ENCODE measurements at regions not wholly inside any gene's neighbourhood (a gene's known extent, or its start where the extent isn't known, plus 50 kb on each side); places are given as distances from the start of the nearest gene placed in this dataset.

GRCh38 chr6:138550346-138550767, 51.1 kb upstream of the NHSL1 start:
- DNase-seq, result no peak

GRCh38 chr6:138554146-138554545, 54.9 kb upstream of the NHSL1 start:
- DNase-seq, result no peak

GRCh38 chr6:138555421-138555988, 56.2 kb upstream of the NHSL1 start:
- DNase-seq, result no peak

- no peak for DNase-seq
Measured at GRCh38 chr6:138557147-138557546, 57.9 kb upstream of the NHSL1 start.

DNA sequence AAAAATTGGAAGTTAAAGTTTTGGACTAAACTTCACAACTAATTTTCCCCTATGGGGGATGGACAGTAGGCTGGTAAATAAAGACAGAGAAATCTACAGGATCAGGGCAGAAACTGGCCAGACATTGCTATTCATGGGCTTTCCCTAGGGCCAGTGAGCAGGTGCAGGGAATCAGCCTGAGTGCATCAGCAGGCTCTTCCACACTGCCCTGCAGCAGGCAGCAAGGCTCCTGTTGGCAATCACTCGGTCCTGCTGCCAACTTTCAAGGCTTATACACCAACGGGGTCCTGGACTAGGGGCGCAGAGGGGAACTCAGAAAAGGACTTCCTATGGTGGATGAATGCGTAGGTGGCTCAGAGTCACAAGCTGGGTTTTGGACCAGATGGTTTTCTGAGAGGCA, 59.8 kb upstream of the NHSL1 start:
- no peak for DNase-seq

DNA sequence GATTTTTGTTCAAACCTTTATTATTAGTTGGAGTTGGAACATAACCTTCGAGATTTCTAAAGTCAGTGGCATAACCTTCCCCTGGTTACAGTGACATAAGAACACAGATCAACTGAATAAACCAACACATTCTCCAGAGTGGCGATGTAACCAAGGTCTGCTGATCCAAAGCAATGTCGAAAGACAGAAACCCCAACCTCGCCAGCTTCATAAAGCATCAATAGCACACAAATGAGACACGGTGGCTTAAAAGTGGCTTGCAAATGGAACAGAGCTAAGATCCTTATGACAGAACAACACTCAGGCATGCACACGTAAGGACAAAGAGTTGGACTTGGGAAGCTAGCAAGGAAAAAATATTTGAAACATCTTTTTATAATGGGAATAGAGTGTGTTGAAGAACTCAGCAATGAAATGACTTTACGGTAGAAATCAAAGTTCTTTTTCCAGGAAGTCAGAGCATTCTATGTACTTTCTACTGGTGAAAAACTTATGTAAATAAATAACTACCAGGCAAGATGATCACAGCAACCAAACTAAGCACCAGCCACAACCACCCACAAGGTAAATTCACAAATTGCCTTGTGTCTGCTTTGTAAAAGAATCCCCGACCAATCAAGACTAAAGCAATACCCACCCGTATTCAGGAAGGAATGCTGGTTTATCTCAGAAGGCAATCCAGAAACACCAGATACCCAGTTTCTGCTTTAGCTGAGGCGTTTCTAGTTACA, 61.0 kb upstream of the NHSL1 start:
- DNase-seq, result no peak

GRCh38 chr6:138562691-138563090, 63.4 kb upstream of the NHSL1 start:
- DNase-seq, result no peak

GRCh38 chr6:138563231-138563630, 63.9 kb upstream of the NHSL1 start:
- DNase-seq, result no peak

- DNase-seq, result no peak
Measured at GRCh38 chr6:138563650-138564049, 64.4 kb upstream of the NHSL1 start.

DNA sequence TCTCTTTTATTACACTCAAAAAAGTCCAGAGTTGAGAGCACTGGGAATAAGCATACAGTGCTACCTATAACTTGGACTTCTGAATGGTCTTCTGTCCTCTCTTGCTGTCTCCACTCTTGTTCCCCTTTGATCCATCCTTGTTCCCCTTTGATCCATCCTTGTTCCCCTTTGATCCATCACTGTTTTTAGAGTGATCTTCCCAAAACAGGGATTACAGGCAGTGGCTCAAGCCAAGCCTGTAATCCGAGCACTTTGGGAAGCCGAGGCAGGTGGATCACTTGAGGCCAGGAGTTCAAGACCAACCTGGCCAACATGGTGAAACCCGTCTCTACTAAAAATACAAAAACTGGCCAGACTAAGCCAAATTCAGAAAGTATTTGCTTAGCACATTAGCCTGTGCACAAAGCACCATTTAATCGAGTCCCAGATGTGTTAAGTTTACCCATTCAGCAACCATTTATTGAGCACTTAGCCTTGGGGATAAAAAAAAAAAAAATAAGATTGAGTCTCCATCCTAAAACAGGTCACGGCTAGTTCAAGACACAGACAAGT, 65.0 kb upstream of the NHSL1 start:
- DNase-seq, result no peak

GRCh38 chr6:138567052-138567451, 67.8 kb upstream of the NHSL1 start:
- DNase-seq, result no peak

DNA sequence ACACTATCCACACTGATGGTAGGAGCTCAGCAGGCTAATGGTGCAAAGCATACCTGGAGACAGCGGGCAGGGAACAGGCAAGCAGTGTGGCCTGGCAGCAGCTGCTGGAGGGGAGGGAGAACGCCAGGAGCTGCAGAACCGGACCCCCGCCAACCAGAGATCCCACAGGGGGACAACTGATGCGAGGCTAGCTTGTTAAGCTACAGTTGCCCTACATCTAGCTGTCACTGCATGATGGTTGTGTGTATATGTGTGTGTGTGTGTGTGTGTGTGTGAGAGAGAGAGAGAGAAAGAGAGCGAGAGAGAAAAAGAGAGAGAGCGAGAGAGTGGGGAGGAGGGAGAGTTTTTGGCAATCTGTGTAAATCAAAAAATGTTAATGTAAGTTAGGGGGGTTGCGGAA, 69.7 kb upstream of the NHSL1 start:
- no peak for DNase-seq

DNA sequence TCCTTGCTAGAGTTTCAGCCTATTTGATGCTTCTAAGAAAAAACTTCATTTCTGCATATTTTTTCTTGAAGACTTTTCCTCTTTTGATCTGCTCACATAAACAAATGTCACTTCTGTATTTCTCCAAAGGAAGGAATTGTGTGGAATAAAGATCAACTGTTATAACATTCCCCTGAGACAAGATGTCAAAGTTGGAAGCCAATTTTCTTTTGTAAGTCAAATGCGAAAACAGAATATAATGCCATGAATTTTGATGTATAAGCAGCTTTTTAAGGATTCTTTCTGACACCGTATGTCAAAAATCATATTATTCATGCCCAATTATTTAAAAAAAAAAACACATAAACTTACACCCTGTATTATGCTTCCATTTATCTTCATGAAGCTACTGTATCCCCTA, 70.3 kb upstream of the NHSL1 start:
- no peak for DNase-seq

DNA sequence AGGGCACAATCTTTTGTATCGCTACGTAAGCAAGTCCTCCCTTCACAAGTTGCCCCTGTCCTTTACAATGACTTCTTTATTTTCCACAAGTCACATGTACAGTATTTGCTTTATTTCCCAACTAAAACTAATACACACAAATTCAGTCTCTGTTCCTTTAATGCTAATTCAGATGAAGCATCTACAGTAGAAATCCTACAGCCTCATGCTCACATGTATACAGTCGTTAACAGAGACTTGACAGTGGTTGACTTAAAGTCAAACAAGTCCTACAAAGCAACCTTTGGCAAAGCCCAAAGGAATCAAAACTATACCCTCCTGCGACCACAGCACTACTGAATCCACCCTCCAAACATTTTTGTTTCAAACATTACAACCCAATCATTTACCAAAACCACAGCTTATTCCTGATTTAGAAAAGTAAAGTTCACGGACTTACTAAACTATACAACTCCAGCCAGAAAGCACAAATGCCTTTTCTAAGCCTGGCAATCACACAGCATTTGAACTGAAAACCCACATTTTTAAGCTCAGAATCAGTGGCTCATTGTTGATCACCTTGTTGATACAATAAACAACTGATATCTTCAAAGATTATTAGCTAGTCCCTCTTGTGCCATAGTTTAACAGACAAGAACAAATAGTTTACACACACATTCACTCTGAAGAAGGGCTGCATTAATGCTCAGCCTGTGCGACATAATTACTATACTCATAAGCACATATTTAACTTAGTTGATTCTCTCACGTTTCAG, 70.9 kb upstream of the NHSL1 start:
- no peak for DNase-seq

DNA sequence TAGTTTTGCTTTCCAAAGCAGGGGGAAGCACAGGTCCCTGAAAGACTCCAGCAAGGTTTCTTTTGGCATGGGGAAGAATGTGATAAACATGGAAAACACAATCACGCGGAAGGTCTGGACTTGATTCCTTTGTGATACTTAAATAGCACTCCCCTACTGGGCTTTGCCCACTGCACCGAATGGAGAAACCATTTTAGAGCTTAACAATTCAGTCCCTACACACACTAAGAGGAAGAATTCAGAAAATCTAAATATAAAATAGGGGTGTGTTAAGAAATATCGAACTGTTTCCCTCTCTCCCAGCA, 71.4 kb upstream of the NHSL1 start:
- DNase-seq, result no peak

DNA sequence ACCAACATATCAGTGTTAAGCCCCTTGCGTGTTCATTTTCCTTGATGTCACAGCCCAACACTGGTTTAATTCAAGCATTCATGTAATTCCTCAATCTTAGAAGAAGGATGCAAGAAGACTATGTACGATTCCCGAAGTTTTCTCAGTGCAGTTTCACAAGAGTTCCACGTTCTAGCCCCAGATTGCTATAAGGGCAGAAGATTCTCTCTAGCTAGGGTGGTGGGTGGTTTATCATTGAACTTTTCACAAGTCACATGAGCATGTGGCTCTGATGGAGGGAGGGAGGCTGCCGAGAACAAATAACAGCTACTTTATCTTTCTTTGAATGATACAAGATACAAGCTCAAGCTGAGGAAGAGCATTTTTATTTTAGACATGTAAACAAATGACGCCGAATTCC, 71.9 kb upstream of the NHSL1 start:
- no peak for DNase-seq

DNA sequence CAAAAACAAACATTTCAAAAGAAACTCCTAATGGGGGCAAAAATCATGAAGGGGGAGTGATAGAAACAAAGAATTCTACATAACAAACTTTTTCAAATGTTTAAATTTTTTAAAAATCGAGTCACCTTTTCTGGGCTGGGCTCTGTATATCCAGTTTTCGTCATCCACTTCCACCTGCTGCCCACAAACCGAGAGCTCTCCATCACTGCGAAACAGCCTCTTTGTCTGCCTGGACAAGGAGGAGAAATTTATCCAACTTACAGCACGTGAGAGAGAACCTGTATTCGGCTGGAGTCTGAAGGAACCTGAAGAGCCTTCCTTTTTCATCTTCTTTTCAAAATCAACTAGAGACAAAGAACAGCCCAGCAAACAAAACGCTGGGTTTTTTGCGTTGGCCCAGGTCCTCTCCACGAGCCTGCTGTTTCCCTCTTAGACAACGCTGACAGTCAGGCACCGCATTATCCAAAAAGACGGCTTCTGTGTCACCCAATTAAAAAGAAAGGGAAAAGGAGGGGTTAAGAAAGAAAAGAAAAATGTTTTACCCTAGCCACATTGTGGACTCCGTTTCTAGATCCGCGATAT, 72.4 kb upstream of the NHSL1 start:
- DNase-seq, result no peak

GRCh38 chr6:138572167-138572875, 73.0 kb upstream of the NHSL1 start:
- DNase-seq, result peak; percentile 76

DNA sequence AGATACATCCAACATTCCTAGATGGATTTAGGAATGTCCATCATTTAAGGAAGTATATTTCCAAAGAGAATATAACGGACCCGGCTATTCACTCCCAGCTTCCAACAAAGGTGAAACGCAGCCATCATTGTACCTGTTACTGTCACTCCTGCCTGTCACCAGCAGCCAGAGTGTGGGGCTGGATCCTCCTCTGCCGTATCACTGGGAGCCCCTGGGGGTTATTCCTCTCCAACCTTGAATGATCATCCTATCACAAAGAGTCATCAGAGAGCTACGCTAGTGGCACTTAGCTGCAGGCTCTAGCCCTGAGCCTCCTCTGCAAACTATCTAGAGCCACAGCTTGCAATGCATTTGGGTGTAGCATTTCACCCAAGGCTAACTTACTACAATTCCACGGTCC, 73.6 kb upstream of the NHSL1 start:
- no peak for DNase-seq

DNA sequence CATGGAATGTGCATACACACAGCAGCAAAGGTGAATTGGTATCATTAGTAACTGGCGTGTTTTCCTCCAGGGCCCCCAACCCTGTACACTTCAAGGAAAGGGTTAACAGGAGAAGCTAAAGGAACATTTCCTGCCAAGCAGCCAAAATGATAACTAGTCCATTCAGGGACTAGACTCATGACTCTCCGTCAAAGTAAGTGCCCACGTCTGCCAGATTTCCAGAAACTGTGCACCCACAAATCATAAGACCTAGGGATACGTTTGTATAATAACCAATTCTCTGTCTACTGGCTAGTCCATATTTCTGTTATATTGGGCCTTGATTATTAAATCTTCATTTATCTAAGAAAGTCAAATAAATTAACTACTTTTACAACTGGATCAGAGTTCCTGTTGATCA, 76.0 kb upstream of the NHSL1 start:
- no peak for DNase-seq

DNA sequence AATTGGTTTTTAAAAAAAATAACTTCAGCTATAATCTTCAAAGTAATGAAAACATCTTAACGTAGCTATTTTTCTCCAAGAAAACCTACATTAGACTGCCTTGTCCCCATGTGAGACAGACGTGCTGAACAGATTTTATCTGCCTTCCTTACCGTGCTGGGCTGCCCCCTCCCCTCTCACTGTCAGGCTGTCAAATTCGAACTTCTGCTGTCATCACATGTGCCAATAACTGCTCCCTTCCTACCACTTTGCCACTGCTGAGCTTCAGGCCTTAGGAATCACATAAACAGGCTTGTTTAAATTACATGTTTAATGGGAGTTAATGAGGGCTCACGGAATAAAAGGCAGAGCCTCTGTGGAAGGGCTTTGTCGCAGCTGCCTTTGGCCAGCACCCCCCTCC, 77.0 kb upstream of the NHSL1 start:
- no peak for DNase-seq

- DNase-seq, result no peak
Measured at GRCh38 chr6:138577151-138577915, 78.0 kb upstream of the NHSL1 start.

Measured in fibroblast of skin of right quadriceps (primary cell).